Body of pancreas (tissue), 4 donors: ENCODE measurements at regions not wholly inside any gene's neighbourhood (a gene's known extent, or its start where the extent isn't known, plus 50 kb on each side); places are given as distances from the start of the nearest gene placed in this dataset.

Source experiments
- ATAC-seq: fragments of 150-250 bp; one replicate; pipeline ENCODE4 v1.9.1; 2016
- DNase-seq, 4 donors: peaks; one replicate each; pipeline ENCODE4 v3.0.0-alpha.2; 2019
- H3K27ac ChIP-seq, 4 donors: fragments of 200-600 bp; sonication (generic); 1 replicate in 3 of 4; 2 replicates in 1 of 4; pipeline versions ENCODE4 v1.5.1 to v1.6.1; 2016 to 2019; ENCODE audit warnings: mild to moderate bottlenecking in 1 of 4, mixed read lengths in 1 of 4, moderate library complexity in 1 of 4
- H3K27me3 ChIP-seq, 2 donors: fragments of 200-600 bp; sonication (generic); one replicate each; pipeline ENCODE4 v1.6.0; 2016; ENCODE audit warnings: mild to moderate bottlenecking in 1 of 2
- H3K36me3 ChIP-seq, 2 donors: fragments of 200-600 bp; sonication (generic); replicated peaks in 1 of 2; 2 replicates each; pipeline ENCODE4 v1.5.1; 2016; ENCODE audit warnings: low read depth in 2 of 2; ENCODE audit not compliant: insufficient read depth in 1 of 2
- H3K4me1 ChIP-seq: fragments of 200-600 bp; sonication (generic); one replicate; pipeline ENCODE4 v1.6.0; 2016
- H3K4me3 ChIP-seq, 2 donors: fragments of 200-600 bp; sonication (generic); 1 replicate in 1 of 2; 2 replicates in 1 of 2; pipeline ENCODE4 v1.5.1; 2016 to 2019
- H3K9me3 ChIP-seq, 3 donors: fragments of 200-600 bp; sonication (generic); 1 replicate in 2 of 3; 2 replicates in 1 of 3; pipeline ENCODE4 v1.5.1; 2016
- POLR2A ChIP-seq, 3 donors: fragments of 450-650 bp; IDR thresholded peaks; one replicate each; pipeline ENCODE4 v1.6.1; 2016; ENCODE audit warnings: antibody characterized with exemption in 3 of 3, mild to moderate bottlenecking in 2 of 3
- WGBS, 2 donors: methylation state at CpG; one replicate each; pipeline ENCODE4 v1.1.5; 2017; 5-methylcytosine and 5-hydroxymethylcytosine counted together
- intact Hi-C: fragments of 100-400 bp; cut with DNase I; formaldehyde crosslinking; loops from one replicate; pipeline ENCODE4 v1.15.1; 2023
- TF ChIP-seq, protein P1 (sequence below), 7 experiments: fragments of 450-650 bp in 4 of 7; fragments of 200-600 bp in 3 of 7; sonication (generic) in 3 of 7; IDR thresholded peaks; one replicate each; pipeline ENCODE4 v1.5.1; 2016 to 2019; ENCODE audit warnings: antibody characterized with exemption in 7 of 7

DNA sequence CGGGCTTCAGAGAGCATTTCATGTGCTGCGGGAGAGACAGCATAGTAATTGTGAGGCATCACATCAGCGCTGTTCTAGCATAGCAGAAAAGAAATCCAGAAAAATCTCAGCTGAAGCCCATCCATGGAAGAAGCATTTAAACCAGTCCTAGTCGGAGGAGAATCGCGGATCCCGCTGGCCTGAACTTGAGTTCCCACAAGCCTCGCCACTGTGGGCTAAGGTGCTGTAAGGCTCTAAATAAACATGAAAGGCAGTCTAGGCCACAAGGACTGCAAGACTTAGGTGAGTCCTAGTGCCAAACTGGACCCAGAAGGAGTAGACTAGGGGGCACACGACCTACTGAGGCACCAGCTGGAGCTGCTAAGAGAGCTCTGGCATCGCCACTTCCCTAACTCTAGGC is 1225.3 kb upstream of the CHAC2 start:
- WGBS, 2 donors, result 80 to 100% methylated on average over 3 to 9 of the region's 10 CpGs
- H3K9me3 ChIP-seq, result no peaks in the 10 kb centered on the region
- H3K4me1 ChIP-seq, result no peaks in the 10 kb centered on the region
- ATAC-seq (no peak), DNase-seq (no peak)
- H3K4me3 ChIP-seq, result no peak overlapping the region
- no peaks in the 10 kb centered on the region for H3K27me3 ChIP-seq
- no peak overlapping the region for H3K27ac ChIP-seq
- no peaks in the 10 kb centered on the region for H3K36me3 ChIP-seq
- TF ChIP-seq, protein P1, sequence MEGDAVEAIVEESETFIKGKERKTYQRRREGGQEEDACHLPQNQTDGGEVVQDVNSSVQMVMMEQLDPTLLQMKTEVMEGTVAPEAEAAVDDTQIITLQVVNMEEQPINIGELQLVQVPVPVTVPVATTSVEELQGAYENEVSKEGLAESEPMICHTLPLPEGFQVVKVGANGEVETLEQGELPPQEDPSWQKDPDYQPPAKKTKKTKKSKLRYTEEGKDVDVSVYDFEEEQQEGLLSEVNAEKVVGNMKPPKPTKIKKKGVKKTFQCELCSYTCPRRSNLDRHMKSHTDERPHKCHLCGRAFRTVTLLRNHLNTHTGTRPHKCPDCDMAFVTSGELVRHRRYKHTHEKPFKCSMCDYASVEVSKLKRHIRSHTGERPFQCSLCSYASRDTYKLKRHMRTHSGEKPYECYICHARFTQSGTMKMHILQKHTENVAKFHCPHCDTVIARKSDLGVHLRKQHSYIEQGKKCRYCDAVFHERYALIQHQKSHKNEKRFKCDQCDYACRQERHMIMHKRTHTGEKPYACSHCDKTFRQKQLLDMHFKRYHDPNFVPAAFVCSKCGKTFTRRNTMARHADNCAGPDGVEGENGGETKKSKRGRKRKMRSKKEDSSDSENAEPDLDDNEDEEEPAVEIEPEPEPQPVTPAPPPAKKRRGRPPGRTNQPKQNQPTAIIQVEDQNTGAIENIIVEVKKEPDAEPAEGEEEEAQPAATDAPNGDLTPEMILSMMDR (IDR thresholded peaks at IDR 0.05), result no peak
- TF ChIP-seq POLR2A (IDR thresholded peaks at IDR 0.05), result no peak
- intact Hi-C loops, result no loop called here

DNA sequence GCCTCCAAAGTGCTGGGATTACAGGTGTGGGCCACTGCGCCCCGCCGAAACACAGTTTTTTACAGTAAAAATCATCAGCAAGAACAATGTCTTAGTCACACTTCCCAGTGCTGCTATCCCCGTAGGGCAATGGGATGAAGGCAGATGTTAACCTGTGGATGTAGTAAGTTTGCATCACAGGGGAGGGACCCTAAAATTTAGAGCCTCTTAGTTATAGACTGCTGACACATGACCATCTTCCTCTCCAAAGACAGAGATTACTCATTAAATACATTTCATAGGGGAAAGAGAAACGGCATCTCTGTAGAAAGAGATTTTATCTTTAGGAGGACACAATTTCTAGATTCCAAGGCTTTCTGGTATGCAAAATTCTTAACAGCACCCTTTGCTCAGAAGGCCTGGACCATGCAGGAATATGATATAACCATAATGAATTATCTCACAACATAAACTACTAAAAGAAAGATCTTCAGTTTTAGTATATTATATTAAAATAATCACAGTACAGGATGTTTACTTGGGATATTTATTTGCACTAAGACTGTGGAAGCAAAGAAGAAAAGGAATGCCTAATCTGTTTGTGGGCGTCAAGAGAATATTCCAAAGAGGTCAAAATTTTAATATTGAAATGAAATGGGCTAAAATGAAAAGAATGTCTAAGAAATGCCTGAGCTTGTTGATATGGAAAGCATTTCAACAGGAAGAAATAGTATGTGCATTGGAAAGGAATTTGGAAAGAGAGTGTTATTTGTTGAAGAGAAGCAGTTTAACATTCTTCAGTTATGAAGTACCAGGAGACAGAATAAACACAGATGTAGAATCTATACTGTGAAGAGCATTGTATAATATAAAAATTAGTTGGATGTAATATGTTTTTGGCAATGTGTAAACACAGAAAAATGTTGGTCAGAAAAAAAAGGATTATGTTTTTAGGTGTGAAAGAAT is 1228.3 kb upstream of the CHAC2 start:
- Histone ChIP-seq H3K4me3 (no peak overlapping the region), H3K27me3 (no peaks in the 10 kb centered on the region), H3K27ac (no peak overlapping the region), H3K4me1 (no peaks in the 10 kb centered on the region), H3K36me3 (no peaks in the 10 kb centered on the region), H3K9me3 (no peaks in the 10 kb centered on the region)
- DNase-seq (no peak), ATAC-seq (no peak)
- WGBS, 2 donors, result 85 to 90% methylated on average over 6 of the region's 6 CpGs
- intact Hi-C loops, result no loop called here
- no peak for TF ChIP-seq POLR2A (IDR thresholded peaks at IDR 0.05)
- TF ChIP-seq, protein P1 (IDR thresholded peaks at IDR 0.05), result no peak

DNA sequence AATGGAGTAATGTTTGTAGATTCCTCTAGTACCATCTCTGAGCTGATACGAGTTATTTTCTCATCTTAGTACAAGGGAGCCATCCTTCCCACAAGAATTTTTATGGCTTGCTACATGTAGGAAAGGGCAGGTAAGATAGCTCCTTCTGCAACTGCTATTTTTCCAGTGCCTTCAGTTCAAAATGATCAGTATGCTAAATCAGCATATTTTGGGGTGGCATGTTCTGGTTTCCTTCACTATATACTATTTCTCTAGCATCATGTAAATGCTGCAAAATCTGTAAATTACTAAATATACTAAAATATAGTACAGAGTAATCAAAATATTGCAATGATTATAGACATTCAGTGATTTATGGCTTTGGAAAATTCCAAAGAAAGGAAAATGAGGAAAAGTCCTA is 1230.0 kb upstream of the CHAC2 start:
- TF ChIP-seq, protein P1 (IDR thresholded peaks at IDR 0.05), result no peak
- no peak for TF ChIP-seq POLR2A (IDR thresholded peaks at IDR 0.05)
- H3K27me3 ChIP-seq, result no peaks in the 10 kb centered on the region
- H3K4me3 ChIP-seq, result no peak overlapping the region
- no peak overlapping the region for H3K27ac ChIP-seq
- DNase-seq (no peak), ATAC-seq (no peak)
- no peaks in the 10 kb centered on the region for H3K4me1 ChIP-seq
- intact Hi-C loops, result no loop called here
- WGBS, 2 donors, result 8 to 18% methylated on average over 1 of the region's 1 CpG
- no peaks in the 10 kb centered on the region for H3K9me3 ChIP-seq
- H3K36me3 ChIP-seq, result no peaks in the 10 kb centered on the region

DNA sequence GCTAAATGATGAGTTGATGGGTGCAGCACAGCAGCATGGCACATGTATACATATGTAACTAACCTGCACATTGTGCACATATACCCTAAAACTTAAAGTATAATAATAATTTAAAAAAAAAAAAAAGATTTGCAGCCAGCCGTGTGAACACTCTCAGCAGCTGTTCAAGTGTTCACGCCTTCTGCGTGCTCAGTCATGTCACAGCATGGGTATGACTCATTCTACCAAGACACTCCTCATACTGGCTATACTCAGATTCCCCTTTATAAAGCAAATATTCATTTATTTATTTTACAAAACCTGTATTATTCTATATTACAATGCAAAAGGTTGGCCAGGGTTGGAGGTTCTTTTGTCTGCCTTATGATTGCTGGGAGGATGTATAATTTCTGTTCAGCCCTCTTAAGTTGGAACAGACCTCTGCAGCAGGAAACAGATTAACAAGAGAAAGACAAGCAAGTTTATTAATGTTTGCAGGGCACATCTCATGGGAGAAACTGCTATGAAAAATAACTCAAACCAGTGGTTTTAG is 1230.6 kb upstream of the CHAC2 start:
- H3K36me3 ChIP-seq, result no peaks in the 10 kb centered on the region
- H3K27me3 ChIP-seq, result no peaks in the 10 kb centered on the region
- TF ChIP-seq, protein P1 (IDR thresholded peaks at IDR 0.05), result no peak
- no peak for TF ChIP-seq POLR2A (IDR thresholded peaks at IDR 0.05)
- no peak for ATAC-seq
- intact Hi-C loops, result no loop called here
- DNase-seq, result peak in 1 of 4 donors; percentile 23
- 67 to 82% methylated on average over 3 of the region's 3 CpGs for WGBS, 2 donors
- no peak overlapping the region for H3K27ac ChIP-seq
- H3K4me3 ChIP-seq, result no peak overlapping the region
- no peaks in the 10 kb centered on the region for H3K9me3 ChIP-seq
- H3K4me1 ChIP-seq, result no peaks in the 10 kb centered on the region
